ENCODE measurements at regions not wholly inside any gene's neighbourhood (a gene's known extent, or its start where the extent isn't known, plus 50 kb on each side); places are given as distances from the start of the nearest gene placed in this dataset.
"Not testable (repeated sequence)": the region's sequence is repeated elsewhere in the genome, so short reads cannot be mapped to it uniquely, and the experiment has no call there.

DNA sequence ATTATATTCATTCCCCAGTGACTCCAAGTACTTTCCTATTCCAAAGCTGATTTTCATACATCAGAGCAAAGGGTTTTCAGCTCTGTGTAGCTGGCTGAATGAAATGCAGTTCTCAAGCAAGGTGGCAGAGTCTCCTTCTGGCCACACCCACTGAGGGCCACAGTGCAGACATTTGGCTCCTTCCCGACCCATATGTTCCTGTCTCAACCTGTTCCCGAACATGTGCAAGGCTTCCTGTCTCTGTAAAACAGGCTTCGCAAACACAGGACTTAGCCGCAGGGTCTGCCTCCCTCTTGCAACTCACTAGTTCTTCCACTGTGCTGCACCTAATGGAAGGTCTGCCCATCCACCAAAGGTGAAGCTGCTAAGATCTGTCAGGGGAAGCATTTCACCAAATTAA lies 249.2 kb downstream of the MID1IP1 start:
- no peak for DNase-seq

DNA sequence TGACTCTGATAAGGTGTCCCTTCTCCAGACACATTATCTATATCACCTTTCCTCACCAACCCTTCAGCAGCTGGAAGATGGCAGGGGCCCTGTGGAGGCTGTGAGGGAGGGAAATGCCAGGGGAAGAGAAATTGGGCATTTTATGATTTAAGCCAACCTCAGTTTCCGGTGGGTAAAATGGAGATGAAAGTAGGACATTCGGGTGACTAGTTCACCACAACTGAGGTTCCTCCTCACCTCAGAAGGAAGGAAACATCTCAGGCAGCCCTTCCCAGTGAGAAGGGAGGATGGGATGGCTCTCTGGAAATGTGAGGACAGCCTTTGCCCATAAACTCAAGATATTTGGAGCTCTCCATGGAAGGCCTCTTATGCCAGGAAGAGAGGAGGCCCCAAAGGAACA lies 251.5 kb downstream of the MID1IP1 start:
- no peak for DNase-seq

DNA sequence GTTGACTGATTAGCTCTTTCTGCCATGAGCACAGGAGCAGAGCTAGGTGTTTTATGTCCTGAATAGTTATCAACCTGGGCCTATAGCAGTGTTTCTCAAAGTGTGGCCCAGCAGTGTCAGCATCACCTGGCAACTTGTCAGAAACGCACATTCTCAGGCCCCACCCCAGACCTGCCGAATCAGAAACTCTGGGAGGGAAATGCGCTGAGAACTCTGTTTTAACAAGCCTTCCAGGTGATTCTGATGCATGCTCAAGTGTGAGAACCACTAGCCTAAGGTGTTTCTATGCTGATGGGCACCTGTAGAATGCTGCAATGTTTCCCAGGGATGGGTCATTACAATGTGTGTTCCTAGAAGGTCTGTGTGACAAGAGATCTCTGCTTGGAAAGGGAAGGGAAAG lies 257.5 kb downstream of the MID1IP1 start:
- no peak for DNase-seq

DNA sequence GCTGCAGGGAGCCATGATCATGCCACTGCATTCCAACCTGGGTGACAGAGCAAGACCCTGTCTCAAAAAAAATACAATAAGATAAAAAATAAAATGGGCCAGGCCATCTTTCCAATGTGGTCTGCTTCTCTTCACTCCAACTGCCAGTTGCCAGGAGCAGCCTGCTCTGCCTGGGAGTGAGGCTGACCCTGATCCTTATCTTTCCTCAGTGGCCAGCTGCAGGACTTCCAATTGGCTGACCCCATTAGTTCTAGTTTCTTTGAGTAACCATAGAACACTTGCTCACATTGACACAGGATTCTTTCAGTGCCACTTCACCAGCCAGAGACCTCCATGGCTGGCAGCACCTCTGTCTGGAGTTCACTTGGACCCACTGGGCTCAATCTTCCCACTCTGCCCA lies 258.6 kb downstream of the MID1IP1 start:
- DNase-seq, result no peak

DNA sequence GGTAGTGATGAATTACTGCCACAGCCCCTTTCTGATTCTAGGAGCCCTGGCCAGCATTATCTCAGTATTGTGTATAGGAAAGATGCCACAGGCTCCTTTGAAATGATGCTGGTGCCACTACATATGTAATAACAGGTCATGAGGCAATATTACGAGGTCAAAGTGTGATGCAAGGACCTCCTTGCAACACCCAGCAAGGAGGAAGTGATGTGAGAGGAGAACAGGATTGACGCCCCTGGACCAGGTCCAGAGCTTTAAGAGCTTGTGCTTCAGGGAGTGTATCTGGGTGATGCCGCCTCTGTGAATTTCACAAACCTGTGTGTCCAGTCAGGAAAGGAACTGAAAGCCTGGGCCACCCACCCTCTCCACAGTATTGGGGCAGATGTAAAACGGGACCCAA lies 261.8 kb downstream of the MID1IP1 start:
- no peak for DNase-seq

DNA sequence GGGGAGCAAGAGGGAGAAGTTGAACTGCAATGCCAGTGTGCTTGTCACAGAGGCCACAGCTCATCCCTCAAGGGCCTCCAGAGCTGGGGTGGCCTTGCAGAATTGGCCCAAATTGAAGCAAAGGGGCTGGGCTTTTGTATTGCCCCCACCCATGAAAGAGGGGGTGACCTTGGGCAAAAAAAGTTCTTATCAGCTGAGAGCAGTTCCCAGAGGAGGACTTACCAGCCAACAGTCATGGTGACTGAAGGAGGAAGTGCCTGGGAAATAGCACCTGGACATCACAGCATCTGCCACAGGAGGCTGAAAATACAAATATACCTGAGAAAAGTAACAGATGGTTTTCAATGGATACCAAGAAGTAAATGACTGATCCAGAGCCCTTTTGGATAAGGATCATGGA lies 262.4 kb downstream of the MID1IP1 start:
- no peak for DNase-seq

DNA sequence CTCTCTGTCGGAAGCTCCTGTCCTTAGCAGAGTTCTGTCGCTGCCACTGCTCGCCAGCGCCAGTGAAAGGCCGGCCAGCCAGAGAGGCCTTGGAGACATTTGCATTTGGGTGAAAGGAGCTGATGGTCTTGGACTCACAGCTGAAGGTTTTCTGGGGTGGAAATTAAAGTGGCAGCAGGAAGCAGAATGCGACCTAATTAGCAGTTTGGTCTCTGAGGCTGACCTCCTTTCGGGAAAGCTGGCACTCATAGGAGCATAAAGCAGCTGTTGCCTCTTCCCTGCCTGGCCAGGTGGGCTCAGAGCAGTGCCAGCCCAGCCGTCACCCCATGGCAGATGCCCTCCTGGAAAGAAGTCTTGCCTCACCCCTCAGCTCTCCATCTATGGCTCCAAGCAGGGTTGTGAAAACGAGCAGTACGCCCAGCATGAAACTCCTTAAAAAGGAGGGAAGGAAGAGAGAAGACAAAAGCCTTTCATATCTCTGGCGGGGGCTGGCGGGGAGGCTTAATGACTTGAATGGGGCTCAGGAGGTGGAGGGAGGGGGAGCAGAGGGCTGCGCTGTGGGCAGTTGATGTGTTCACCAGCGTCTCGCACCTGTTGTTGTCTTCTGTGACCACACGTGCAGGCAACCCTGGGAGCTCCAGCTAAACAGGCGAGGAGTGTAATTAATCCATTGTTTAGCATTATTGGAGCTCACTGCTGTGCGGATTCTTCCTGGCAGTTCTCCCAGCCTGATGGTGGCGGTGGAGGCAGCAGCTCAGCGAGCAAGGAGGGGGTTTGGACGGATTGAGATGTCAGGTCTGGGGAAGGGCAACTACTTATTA lies 264.0 kb downstream of the MID1IP1 start:
- DNase-seq, result no peak

DNA sequence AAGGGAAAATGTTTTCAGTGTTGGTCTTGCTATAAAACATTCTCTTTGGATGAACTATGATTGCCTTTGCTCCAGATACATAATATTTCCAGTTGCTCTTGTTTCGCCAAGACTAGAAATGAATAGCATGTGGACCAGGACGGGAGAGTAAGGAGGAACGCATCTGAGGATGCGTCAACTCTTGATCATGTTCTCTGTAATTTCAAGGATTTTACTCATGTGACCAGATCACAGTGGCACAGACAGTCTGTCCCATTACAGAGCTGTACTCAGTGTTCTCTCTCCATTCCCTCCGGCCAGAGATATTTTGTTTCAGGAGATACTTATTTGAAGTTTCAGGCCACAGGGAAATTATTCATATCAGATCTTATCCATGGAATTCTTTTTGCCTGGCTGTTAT lies 266.6 kb downstream of the MID1IP1 start:
- no peak for DNase-seq

DNA sequence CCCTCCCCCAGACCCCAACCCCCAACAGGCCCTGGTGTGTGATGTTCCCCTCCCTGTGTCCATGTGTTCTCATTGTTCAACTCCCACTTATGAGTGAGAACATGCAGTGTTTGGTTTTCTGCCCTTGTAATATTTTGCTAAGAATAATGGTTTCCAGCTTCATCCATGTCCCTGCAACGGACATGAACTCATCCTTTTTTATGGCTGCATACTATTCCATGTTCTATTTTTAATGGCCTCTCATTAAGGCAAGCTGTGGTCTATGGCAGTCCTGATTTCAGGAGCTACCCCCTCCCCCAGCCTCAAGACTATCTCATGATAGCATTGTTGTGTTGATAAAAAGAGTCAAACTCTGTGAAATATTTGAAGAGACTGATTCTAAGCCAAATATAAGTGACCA lies 267.4 kb downstream of the MID1IP1 start:
- DNase-seq, result not testable (repeated sequence)

DNA sequence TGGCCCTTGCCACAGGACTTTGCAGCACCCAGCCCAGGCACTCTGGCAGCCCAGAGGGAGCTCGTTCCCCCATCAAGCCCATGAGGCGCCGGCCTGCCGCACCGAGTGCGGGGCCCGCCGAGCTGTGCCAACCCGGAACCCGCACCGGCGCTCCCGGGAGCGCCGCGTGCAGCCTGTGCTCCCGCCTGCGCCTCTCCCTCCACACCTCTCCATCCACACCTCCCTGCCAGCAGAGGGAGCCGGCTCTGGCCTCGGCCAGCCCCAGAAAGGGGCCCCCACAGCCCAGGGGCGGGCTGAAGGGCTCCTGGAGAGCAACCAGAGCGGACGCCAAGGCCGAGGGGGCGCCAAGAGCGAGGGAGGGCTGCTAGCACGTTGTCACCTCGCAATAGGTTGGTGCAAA lies 268.8 kb downstream of the MID1IP1 start:
- no peak for DNase-seq

DNA sequence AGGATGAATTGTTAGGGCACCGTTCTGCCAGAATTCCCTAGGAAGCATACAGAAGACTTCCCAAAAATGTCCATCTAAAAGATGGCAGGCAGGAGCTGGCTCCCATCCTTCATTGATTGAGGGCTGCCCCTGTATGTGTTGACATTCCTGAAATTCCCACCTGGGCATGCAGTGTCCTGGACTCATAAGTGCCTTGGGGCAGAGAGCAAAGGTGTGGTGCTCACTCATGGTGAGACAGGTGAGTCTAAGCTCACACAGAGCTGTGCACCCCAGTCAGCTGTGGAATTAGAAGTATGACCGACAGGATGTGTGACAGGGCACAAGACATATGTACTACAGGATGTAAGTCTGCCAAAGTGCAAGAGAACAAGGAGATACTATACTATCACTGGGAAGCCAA lies 271.9 kb downstream of the MID1IP1 start:
- DNase-seq, result no peak

DNA sequence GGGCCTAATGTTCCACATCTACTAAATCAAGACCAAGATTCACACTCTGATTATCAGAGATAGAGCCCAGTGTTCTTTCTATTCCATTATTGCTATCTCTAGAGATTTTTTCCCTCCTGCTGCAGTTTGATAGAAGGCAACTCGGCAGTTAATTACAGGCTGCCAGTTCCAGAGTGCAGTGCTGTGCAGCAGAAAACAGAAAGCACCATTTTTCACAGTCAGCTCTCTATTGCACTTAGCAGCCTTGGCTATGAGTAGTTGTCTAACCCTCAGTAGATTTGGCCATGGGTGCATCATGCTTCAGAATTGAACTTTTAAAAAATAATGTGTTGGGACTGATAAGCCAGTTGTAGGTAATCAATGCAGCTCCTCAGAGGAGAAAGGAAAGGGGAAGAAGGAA lies 295.3 kb downstream of the MID1IP1 start:
- DNase-seq, result no peak

DNA sequence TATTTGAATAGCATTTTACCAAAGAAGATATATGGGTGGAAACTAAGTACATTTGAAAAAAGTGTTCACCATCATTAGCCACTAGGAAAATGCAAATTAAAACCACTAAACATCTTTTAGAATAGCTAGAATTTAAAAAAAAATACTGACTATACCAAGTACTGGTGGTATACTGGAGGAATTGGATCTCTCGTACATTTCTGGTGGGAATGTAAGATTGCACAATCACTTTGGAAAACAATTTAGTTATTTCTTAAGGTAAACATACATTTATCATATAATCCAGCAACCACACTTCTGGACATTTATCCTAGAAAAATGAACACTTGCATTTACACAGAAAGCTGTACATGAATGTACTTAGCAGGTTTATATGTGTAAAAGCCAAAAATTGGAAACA lies 303.5 kb downstream of the MID1IP1 start:
- DNase-seq, result no peak

DNA sequence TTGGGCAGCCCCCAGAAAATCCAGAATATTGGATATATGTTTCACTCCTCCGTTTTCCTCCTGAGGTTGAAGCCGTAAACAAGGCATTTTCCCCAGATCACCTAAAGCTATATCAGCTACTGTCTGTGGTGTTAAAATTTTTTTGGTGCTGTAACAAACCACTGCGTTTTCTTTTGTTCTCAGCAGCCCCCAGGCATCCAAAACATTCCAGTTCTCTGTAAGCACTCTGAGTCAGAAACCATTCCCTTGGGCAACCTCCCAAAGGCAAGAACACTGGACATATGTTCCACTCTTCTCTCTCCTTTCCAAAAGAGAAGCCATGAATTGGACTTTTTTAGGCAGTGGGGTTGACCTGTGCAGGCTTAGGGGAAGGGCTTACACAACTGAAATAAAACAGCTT lies 310.9 kb downstream of the MID1IP1 start:
- DNase-seq, result no peak

DNA sequence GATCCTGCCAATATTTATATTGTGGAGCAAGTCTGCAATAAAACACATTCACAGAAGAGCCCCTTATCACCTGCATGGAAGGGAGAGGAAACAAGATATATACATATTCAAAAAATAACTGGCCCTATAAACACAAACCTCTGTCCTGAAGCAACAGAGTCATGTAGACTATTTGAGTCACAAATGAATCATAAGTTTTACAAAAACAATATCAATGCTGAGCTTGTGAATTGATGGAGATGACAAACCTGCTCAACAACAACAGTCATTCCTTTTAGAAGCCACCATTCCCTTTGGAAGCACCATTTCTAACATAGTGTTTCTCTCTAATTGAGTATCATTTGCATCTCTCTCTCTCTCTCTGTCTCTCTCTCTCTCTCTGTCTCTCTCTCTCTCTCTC lies 313.9 kb downstream of the MID1IP1 start:
- no peak for DNase-seq

DNA sequence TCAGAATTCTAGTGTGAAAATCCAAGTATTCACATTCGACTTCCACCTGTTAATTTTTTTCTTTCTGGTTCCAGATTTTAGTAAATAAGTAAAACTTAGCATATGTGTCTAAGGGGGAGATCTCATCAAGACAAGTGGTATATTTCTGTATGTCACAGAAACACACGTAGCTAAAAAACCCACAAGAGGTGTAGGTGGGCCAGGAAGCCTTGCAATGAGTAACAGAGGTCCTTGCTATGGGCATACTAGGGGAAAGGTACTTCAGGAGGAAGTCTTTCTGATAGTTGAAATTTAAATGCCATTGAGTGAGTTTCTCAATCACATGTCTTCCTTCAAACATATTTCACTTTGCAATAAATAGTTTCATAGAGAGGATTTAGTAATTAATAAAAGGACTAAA lies 315.8 kb downstream of the MID1IP1 start:
- no peak for DNase-seq

DNA sequence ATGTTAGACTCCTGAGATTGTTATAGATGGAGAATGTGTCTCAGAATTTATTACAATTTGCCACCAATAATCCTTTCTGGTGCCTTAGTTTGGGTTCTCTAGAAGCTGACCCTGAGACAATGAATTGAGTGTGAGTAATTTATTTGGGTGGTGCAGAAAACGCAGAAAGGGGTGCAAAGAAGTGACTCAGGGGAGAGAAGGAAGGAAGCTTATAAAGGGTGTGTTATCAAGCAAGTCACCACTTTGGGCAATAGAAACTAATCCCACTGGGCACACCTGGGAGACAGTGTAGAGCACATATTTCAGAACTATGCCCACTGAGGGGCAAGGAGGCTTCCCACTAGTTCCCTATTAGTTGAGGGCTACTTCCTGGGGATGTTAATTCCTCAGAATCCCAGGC lies 320.6 kb downstream of the MID1IP1 start:
- no peak for DNase-seq

DNA sequence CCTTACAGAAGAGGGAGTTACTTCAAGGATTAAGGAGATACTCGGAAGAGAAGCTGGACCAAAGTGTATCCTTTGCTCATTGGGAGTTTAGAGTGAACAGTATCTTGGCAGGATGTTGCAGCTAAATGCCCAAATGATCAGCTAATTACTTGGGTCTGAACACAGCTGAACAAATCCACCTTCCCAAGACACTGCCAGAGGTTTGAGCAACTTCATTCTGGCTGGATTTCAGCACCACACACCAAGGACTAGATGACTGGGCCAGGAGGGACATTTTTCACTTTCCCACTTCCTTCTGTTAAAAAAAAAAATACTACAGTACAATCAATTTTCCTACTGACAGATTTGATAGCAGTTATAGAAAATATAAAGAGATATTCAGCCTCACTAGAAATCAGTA lies 324.6 kb downstream of the MID1IP1 start:
- DNase-seq, result no peak

DNA sequence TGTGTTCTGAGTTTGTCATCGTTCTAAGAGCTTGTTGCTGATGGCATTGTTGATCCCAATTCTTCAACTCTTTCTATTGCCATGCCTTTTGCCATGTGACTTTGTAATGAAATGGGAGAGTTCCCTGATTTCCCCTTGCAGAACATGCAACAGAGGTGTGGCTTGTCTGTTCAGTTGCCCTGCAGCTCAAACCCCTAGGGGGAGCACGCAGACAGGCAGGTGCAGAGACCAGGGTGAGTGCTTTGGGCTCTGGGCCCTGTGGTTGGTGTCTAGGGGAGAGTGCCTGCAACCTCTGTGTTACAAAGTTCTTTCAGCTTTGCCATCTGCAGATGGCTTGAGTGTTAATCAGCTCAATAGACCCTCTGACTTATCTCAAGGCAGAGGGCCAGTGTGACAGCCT lies 332.7 kb downstream of the MID1IP1 start:
- no peak for DNase-seq

DNA sequence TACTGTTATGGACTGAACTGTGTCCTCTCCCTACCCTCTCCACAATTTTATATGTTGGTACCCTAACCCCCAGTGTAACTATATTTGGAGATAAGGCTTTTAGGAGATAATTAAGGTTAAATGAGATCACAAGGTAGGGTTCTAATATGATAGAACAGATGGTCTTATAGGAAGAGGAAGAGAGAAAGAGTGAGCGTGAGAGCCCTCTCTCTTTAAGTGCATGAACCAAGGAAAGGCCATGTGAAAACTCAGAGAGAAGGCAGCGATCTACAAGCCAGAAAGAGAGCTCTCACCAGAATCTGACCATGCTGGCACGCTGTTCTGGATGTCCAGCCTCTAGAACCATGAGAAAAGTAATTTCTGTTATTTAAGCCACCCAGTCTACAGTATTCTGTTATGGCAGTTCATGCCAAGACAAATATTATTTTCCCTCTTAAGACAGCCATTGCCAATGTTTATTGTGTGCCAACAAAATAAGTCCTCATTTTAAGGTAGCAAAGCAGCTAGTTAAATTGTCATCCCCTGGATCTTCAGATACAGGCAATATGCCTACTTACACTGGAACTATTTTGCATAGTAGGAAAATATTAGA lies 336.2 kb downstream of the MID1IP1 start:
- DNase-seq, result no peak

DNA sequence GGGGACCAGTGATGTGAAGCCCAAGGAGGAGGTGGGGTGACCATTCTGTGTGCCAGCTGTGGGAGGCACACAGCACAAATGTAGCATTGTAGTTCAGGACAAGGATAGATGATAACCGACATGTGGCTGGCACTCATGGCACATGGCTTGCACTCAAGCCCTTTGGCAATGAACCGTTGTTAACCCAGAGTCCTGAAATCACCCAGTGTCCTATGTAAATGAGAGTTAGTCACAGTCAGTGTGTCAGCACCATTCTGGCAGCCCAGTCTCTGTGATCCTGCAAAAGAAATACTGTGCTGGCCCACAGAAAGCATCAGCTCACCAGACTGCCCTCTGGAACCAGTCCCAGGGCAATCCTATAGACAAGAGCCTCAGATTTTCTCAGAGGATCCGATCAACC lies 339.3 kb downstream of the MID1IP1 start:
- no peak for DNase-seq

DNA sequence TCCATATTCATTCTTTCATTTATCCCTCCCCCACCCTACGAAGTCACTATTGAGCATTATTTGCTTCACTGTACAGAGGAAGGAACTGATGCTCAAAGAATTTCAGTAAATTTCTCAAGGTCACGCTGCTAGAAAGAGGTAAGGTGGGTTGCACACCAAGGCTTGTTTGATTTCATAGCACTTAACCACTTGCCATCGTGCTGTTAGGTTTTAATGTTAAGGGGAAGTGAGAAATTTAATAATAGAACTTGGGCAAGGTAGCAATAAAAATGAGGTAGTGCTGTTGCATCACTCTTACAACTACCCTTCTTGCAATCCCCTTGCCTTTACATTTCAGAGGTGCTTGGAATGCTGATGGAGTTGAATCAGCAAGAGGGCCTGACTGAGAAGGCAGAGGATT lies 343.1 kb downstream of the MID1IP1 start:
- no peak for DNase-seq

DNA sequence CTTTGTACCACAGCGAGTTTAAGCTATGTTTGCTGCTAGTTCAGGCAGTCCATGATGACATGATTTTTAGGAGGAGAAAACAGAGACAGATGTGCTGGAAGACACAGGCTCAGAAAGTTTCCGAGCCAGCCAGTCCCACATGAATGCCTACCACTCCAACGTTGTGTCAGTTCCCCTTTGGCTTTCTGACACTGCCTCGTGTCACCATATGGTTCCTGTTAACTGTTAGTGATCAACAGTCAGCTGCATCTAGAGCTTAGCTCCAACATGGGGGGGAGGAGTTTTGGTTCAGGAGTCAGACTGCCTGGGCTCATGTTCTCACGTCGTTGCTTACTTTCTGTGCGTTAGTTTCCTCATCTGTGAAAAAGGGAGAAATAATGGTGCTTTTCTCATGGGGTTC lies 343.7 kb downstream of the MID1IP1 start:
- no peak for DNase-seq

DNA sequence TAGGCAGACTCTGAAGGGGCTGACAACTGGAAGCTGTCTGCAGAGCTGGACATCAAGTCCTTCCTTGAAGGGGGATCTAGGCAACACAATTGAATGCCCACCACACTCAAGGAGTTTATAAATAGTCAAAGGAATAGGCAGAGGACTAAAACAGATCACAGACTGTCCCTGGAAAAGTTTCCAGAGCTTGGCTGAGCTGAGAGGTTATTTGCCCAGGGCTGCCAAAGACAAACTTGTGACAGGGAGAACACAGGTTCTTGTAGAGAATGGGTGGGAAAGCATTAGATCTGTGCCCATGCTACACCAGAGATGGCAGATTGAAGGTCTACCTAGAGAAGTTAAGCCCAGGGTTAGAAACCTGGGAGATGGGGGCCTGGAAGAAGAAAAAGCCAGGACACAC lies 344.6 kb downstream of the MID1IP1 start:
- DNase-seq, result no peak

DNA sequence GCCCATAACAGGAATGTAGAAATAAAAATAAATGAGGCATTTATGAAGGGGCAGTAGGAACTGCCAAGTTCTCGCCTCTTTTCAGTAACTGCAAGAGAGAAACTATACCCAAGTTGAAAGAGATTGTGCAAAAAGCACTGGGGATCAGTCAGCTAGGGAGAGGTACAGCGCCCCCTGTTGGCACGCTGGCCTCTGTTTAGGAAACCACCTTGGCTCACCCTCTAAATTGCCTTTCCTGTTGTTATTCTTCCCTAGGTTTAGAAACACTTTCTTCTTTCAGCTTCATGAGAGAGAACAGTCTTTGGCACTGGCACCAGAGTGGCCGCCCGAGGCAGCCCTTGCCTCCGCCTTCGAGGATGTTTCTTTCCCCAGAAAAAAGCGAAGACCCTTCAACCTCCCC lies 348.5 kb downstream of the MID1IP1 start:
- no peak for DNase-seq

Data from NCI-H226 (cell line).